ENCODE measurements at regions not wholly inside any gene's neighbourhood (a gene's known extent, or its start where the extent isn't known, plus 50 kb on each side); places are given as distances from the start of the nearest gene placed in this dataset.

GRCh38 chr3:94179059-94179458, 116.2 kb downstream of the NSUN3 start:
- DNase-seq (ENCODE audit: low read depth in 1 of 2, low spot score in 1 of 2) = no peak

- no peak for DNase-seq (ENCODE audit: low read depth in 1 of 2, low spot score in 1 of 2)
These were observed 120.7 kb downstream of the NSUN3 start for GRCh38 chr3:94183551-94183950.

GRCh38 chr3:94184781-94185180, 121.9 kb downstream of the NSUN3 start:
- DNase-seq (ENCODE audit: low read depth in 1 of 2, low spot score in 1 of 2) = no peak

DNA sequence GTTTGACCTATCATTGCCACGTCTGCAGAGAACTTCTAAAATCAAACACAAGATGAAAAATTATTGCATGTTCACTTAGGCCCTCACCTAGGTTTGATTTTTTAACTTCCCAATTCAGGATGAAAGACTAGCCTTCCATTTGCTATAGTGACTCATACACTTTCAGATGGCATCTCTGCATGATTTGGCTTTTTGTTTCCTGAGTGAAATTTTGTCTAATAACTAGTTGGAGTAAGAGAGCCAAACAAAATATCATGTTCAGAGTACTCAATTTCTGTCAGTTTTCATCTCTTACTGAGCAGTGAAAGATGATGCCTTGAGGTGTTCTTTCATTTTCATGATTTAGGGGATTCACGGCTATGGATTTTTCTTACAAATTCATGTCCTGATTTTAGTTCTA, 122.9 kb downstream of the NSUN3 start:
- DNase-seq (ENCODE audit: low read depth in 1 of 2, low spot score in 1 of 2) = no peak

DNA sequence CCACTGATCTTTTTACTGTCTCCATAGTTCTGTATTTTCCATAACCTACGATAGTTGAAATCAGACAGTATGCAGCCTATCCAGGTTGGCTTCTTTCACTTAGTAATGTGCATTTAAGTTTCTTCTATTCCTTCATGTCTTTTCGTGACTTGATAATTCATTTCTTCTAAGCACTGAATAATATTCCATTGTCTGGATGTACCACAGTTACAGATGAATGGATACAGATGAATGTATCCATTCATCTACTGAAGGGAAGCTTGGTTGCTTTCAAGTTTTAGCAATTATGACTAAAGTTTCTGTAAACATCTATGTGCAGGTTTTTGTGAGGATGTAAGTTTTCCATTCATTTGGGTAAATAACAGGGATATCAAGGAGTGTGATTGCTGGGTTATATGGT, 124.8 kb downstream of the NSUN3 start:
- no peak for DNase-seq (ENCODE audit: low read depth in 1 of 2, low spot score in 1 of 2)

- DNase-seq (ENCODE audit: low read depth in 1 of 2, low spot score in 1 of 2) = no peak
These were observed 132.5 kb downstream of the NSUN3 start for GRCh38 chr3:94195381-94195780.

- DNase-seq (ENCODE audit: low read depth in 1 of 2, low spot score in 1 of 2) = no peak
These were observed 143.4 kb downstream of the NSUN3 start for GRCh38 chr3:94206291-94206690.

- DNase-seq (ENCODE audit: low read depth in 1 of 2, low spot score in 1 of 2) = no peak
These were observed 147.4 kb downstream of the NSUN3 start for GRCh38 chr3:94210256-94210655.

- no peak for DNase-seq (ENCODE audit: low read depth in 1 of 2, low spot score in 1 of 2)
These were observed 154.5 kb downstream of the NSUN3 start for GRCh38 chr3:94217406-94217805.

- DNase-seq (ENCODE audit: low read depth in 1 of 2, low spot score in 1 of 2) = no peak
These were observed 157.6 kb downstream of the NSUN3 start for GRCh38 chr3:94220426-94220825.

GRCh38 chr3:94221829-94222228, 159.0 kb downstream of the NSUN3 start:
- no peak for DNase-seq (ENCODE audit: low read depth in 1 of 2, low spot score in 1 of 2)

DNA sequence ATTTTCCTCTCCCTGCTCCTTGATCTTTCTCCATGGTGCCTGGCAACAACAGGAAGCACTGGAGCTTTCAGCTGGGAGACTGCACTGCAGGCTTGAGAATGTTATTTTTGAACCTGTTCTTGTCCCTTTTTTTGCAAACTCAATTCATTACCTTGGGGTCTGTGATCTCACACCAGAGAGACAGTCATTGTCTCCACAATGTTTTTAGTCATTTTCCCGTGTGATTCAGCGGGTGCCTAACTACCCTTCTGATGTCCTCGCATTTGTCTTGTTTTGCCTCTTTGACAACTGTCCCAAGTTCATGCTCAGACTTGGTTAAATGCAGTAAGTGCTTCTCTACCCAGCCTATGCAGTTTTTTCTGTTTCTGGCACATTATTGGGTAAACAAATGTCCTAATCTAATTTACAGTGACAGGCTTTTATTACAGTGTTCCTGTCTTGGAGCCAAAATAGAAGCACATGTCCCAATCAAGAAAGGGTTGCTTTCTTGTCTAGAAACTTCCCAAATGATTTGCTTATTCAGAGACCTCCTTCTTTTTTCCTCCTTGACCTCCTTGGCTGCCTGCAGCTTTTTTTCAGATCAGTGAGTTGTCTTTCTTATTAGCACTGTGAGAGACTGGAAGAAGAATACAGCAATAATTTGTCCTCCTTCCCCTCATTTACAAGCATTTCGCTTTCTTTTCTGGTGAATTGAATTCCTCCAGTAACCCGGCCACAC, 162.4 kb downstream of the NSUN3 start:
- no peak for DNase-seq (ENCODE audit: low read depth in 1 of 2, low spot score in 1 of 2)

DNA sequence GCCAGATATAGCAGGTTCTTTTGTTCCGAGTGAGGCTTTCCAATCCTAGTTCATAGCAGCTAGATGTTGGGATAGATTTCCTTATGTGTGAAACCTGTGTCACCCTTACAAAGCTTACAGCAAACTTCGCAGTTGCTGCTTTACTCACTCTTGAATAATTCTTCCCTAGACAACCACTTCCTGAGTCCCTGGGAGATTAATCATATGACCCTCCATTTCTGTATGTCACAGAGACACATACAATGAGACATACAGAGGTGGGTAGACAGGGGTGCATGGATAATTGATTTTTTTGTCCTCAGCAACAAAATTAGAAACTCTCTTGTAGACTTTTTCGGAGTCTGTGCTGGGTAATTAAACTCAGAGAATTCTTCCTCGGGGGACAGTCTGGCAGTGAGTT, 163.2 kb downstream of the NSUN3 start:
- no peak for DNase-seq (ENCODE audit: low read depth in 1 of 2, low spot score in 1 of 2)

- DNase-seq (ENCODE audit: low read depth in 1 of 2, low spot score in 1 of 2) = no peak
These were observed 170.1 kb downstream of the NSUN3 start for GRCh38 chr3:94232921-94233320.

DNA sequence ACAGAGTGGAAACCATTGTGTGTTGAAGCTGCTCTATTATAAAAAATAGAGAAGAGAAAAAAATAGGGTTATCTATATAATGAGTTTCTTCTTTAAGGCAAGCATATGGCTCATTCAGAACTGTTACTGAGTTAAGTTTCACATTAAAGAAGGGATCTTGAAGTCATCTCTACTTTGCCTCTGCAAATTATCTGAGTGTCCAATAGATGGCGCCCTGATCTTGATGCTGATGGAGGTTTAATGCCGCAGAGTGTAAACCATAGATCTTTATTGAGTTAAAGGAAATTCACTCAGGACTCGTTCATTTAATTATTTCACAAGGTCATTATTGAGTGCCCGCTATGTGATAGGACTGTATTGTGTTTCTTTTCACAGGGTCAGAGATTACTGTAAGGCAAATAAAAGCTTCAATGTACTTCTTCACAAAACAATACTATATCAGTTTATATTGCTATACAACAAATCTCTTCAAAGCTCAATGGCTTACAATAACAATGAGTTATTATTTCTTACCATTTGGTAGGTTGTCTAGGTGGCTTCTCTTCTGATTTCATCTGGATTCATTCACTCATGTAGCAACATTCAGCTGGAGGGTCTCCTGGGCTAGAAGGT, 171.4 kb downstream of the NSUN3 start:
- no peak for DNase-seq (ENCODE audit: low read depth in 1 of 2, low spot score in 1 of 2)

DNA sequence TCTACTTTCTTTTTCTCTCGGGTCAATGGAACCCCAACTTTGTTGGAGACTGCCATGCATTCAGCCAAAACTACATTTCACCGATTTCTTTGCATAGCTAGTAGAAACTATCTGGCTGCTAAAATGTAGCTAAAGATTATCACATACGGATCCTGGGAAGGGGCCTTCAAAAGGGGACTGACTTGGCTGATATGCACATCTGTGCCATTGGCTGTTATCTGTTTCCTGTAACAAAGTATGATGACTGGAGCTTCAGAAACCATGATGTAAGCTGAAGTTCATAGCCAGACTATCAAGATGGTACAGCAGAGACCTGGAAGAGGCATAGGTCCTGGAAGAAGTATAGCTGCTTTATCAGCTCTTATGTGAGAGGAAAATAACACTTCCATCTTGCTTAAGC, 179.1 kb downstream of the NSUN3 start:
- no peak for DNase-seq (ENCODE audit: low read depth in 1 of 2, low spot score in 1 of 2)

DNA sequence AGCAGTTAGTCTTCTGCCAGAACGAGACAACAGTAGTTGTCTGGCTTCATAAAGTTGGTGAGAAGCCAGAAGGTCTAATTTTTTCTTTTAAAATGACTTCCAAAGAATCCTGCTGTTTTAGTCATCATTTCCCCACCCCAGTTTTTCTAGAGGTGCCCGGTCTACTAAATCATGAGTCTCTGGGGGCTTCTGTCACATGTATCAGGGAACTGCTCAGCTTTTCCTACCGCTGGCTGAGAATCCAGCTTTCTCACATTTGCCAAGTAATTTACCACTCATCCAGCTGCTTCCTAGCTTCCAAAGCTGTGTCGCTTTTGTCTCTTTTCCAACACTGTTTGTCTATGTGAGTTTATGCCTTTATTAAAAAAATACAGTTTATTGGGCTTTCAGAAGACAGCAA, 183.3 kb downstream of the NSUN3 start:
- no peak for DNase-seq (ENCODE audit: low read depth in 1 of 2, low spot score in 1 of 2)

DNA sequence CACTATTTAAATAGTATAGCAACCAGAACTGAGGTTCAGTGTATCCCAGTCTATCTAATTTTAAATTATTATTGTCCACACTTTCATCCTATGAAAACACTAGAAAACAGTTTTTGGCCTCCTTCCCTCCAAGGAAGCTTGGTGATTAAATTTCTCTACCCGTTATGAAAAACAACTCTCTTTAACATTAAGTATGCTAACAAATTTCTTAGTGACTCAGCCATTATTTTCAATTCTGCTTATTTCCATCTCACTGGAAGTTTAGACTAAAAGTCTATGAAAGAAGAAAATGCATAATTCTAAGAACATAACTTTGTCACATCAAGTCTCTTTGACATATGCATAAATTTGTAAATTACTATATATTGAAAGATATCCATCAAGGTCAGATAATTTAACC, 185.2 kb downstream of the NSUN3 start:
- no peak for DNase-seq (ENCODE audit: low read depth in 1 of 2, low spot score in 1 of 2)

DNA sequence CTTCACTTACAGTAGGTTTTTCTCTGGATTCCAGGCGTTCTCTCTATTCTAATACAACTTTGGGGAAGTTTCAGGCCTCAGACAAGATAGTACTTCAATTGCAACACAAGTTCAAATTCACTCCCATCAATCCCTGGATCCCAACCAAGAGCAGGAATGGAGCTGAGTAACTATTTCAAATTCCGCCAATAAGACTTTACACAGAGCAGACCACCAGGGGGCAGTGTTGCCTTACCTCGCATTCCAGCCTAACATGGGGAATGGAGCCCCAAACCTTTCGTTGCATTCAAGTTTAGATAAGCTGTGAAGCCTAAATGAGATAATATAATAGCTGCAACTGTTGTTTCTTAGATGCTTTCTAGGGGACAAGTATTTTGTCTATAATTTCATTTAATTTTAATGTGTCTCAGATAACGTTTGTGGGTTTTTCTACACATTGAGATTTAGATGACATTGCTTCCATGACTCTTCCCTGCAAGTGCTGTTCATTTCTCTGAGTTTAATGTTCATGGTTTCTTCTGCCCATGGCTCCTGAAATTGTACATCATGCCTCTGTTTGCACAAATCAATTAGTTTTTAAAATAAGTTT, 186.7 kb downstream of the NSUN3 start:
- peak; percentile 23 to 29 for DNase-seq (ENCODE audit: low read depth in 1 of 2, low spot score in 1 of 2)

DNA sequence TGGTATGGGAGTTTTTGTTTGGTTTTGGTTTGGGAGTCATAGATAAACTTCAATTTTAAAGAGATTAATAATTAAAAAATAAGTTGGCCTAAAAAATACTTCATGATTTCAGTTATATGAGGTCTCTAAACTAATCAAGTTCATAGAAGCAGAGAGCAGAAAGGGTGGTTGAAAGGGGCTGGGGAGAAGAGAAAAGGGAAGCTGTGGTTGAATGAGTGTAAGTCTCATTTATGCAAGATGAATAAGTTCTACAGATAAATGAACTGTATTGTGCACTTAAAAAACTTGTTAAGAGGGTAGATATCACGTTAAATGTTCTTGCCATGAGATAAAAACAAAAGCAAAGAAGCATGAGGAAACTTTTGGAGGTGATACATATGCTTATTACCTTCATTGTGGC, 188.7 kb downstream of the NSUN3 start:
- no peak for DNase-seq (ENCODE audit: low read depth in 1 of 2, low spot score in 1 of 2)

- DNase-seq (ENCODE audit: low read depth in 1 of 2, low spot score in 1 of 2) = no peak
These were observed 189.5 kb downstream of the NSUN3 start for GRCh38 chr3:94252316-94252715.

- no peak for DNase-seq (ENCODE audit: low read depth in 1 of 2, low spot score in 1 of 2)
These were observed 194.3 kb downstream of the NSUN3 start for GRCh38 chr3:94256888-94257813.
